NCI-H1048 (cell line): ENCODE measurements at regions not wholly inside any gene's neighbourhood (a gene's known extent, or its start where the extent isn't known, plus 50 kb on each side); places are given as distances from the start of the nearest gene placed in this dataset.
"Not testable (repeated sequence)": the region's sequence is repeated elsewhere in the genome, so short reads cannot be mapped to it uniquely, and the experiment has no call there.

Experiments
- DNase-seq: peaks from one replicate; lab custom pipeline; 2025; lab: John Stamatoyannopoulos, UW

DNA sequence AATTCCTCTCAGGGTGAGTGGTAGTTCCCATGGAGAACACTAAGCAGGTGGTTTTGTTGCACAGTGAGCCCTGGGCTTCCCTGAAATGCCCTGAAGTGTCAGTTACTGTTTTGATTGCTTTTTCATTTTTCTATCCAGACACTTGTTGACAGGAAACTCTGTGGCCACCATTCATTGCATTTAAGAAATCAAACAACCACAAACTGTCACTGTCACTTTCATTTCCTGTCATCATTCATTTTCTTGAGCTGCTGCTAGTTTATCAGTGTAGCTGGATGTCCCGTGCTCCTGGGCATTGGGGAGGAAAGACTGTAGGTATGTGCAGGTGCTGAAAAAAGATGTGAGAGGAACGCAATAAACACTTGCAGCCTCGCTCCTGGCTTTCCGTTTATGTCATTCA, 891.6 kb upstream of the ZEB2 start:
- DNase-seq: no peak

- no peak for DNase-seq
Observed at GRCh38 chr2:145410086-145410485, 890.2 kb upstream of the ZEB2 start.

DNA sequence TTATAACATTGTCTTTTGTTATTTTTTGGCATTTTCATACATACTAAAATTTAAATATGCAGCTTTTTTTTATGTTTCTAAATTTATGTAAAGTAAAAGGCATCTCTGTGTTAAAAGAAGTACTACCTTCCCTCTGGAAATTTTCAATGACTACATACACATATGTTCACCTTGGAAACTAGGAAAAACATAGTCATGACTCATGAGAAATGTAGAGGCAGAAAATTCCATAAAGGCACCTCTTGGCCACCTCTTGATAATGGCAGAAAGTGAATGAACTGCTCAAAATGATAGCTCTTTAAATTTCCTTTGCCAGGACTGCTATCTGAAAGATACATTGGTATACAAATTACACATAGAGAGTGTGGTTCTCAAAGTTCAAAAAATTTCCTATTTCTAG, 889.1 kb upstream of the ZEB2 start:
- DNase-seq: no peak

DNA sequence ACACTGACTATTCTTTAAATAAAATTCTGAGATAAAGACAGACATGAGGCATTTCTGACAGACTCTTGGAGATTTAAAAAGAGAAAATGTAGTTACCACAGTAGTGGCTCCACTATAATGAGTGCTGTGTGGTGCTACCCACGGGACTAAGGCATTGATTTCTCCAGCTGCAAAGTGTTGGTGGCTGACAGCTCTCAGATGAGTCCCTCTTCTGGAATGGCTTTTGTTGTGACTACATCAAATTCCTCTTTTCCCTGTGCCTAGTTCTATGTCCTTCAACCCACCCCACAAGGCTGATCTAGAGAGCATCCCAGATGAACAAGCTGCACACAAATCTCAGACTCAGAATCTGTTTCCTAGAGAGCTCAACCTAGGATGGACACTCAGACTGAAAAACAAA, 884.8 kb upstream of the ZEB2 start:
- DNase-seq: no peak

- DNase-seq: no peak
Observed at GRCh38 chr2:145402706-145403277, 882.9 kb upstream of the ZEB2 start.

GRCh38 chr2:145399131-145399530, 879.2 kb upstream of the ZEB2 start:
- DNase-seq: no peak

GRCh38 chr2:145394181-145394580, 874.3 kb upstream of the ZEB2 start:
- DNase-seq: no peak

- DNase-seq: no peak
Observed at GRCh38 chr2:145386973-145387372, 867.1 kb upstream of the ZEB2 start.

DNA sequence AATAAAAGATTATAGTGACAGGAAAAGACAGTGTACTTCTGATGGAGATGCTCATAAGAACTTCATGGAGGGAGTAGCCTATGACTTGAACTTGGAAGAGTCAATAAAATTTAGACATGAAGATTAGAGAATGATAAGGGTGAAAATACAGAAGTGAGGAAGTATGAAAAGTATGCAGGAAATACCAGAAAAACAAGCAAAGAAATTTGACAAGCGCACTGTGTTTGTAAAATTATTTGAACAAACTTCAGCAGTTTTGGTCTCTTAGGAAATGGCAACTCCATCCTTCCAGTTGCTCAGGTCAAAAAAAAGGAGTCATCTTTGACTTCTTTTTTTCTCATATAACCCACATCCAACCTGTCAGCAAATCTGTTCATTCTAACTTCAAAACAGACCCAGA, 864.0 kb upstream of the ZEB2 start:
- no peak for DNase-seq

- DNase-seq: no peak
Observed at GRCh38 chr2:145380436-145381017, 860.6 kb upstream of the ZEB2 start.

DNA sequence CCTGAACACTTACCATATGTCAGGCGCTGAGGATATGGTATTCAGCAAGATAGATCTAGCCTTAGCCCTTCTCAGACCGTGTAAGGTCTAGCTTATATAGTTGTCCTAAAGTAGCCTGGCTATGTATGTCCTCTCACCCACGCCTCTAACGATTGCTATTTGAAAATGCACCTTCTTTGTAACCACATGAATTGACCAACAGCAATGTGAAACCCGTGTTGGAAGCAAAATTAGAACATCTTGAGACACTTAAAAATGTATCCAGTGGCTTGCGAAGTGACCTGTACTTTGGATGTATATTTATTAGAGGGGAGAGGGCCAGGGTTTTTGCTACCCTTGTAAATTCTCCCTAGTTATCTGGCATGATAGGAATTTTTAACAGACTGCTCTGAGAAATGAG, 860.0 kb upstream of the ZEB2 start:
- no peak for DNase-seq

DNA sequence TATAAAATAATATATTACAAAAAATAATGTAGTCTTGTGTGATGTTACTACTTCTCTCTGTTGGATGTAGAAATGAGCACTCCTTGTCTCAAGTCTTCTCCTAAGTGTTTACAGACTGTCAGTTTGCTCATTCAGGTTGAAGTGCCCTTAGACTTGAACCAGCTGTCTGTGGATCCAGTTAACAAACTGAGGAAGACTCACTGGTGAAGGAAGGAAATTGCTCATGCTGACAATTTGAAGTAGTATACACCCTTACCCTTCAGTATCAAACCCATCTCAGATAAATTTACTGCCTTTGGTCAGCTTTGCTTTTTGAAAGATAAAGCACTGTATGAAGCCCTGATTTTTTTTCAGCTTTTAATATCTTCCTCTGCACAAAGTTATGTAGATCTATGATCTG, 854.2 kb upstream of the ZEB2 start:
- no peak for DNase-seq

DNA sequence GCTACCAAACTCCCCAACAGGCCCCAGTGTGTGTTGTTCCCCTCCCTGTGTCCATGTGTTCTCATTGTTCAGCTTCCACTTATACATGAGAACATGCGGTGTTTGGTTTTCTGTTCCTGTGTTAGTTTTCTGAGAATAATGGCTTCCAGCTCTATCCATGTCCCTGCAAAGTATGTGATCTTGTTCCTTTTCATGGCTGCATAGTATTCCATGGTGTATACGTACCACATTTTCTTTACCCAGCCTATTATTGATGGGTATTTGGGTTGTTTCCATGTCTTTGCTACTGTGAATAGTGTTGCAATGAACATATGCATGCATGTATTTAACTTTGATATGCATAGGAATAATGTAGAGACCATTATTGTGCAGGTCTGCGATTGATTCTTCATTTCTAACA, 847.4 kb upstream of the ZEB2 start:
- DNase-seq: not testable (repeated sequence)

DNA sequence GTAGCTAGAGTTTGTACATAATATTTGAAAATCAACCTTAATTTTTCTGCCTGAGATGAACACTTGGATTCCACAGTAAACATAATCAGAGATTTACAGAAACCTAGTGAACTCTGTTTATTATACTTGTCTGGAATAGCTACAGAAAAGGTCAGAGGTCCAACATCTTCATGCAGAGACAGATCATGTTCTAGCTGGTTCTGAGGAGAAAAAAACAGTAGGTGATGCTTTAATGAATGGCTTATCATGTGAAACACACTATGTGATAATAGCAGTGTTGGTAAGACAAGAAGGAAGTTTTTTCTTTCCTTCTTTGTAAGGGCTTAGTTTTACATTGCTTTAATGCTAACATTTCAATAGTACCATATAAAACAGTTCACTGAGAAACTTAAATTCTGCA, 846.4 kb upstream of the ZEB2 start:
- no peak for DNase-seq

GRCh38 chr2:145360129-145360790, 840.3 kb upstream of the ZEB2 start:
- no peak for DNase-seq

- no peak for DNase-seq
Observed at GRCh38 chr2:145359561-145359960, 839.6 kb upstream of the ZEB2 start.

DNA sequence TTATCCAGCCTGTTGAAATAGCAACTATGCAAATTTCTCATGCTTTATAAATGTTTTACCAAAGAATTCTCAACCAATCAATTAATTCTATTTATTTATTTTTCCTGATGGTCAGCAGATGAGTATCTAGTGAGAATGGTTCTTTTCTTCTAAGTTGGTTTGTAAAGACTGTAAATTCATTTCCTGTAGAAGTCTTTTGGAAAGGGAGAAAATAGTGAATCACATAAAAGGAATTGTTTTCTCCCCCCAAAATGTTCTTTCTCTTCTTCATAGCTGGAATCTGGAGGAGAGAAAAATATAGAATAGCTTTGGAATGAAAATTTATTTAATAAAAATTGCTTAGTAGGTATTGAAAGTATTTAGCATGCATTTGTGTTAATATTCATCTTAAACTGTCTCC, 836.1 kb upstream of the ZEB2 start:
- DNase-seq: no peak

- no peak for DNase-seq
Observed at GRCh38 chr2:145352484-145352883, 832.6 kb upstream of the ZEB2 start.

DNA sequence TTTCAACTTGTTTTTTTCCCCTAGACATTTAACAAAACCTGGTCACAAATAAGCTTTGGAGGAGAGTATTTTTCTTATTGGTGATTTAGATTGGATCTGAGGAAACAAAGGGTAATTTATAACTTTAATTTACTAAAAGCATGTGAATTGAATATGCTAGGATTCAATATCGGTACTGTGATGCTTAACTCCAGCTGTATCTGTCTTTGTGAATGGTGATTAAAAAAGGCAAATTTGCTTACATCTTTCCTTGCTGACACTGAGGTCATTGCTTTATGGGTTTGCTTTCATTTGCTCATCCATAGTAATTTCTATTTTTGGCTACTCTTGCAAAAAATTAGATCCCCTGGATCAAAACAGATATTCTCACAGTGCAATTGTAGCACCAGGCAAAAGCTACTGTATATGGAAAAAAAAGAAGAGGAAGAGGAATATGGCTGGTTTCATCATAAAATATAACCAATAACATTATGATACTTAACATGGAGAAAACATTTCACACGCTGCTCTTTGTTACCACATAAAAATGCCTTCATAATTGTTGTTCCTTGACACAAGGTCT, 832.0 kb upstream of the ZEB2 start:
- no peak for DNase-seq

- no peak for DNase-seq
Observed at GRCh38 chr2:145350011-145350410, 830.1 kb upstream of the ZEB2 start.

DNA sequence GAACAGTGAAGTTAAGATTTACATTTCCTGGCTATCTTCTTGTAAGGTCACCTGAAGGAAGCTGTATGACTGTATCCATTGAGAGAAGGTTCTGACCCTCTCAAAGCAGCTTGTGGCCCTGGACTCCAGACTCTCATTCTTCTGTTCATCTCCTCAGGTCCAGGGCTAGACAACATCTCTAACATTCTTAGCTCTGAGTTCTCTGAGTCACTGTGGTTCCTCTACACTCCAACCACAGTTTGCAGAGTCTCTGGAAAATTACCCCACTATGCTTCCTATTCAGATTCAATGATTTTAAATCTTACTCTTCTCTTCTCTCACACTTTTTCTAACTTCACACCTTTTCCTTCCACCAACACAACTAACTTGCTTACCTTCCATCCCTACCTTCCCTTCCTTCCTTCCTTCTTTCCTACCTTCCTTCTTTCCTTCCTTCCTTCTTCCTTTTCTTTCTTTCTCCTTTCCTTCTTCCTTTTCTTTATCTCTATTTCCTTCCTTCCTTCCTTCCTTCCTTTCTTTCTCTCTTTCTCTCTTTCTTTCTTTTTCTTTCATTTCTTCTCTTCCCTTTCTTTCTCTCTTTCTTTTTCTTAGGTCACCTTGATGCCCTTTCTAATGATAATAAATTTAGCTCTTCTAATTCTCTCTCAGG, 824.3 kb upstream of the ZEB2 start:
- no peak for DNase-seq

- no peak for DNase-seq
Observed at GRCh38 chr2:145343287-145343686, 823.4 kb upstream of the ZEB2 start.

DNA sequence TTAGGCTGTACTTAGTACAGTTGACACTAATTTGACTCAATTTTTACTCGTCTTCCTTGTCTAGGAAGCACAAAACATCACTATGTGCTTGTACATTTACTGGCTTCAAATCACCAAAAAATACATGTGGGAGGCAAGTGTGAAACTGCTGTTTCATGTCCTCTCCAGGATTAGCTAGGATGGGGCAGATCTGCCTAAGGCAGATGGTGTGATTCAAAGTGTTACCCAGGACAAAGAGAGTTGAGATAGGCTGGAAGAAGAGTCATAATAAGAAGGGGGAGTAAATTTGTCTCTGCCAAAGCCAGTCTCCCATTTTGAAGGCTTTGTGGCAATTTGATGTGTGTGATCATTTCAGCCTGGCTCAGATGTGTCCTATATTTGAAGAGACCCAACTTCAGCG, 821.6 kb upstream of the ZEB2 start:
- DNase-seq: no peak
